Vagina (tissue), 2 donors: ENCODE measurements at regions not wholly inside any gene's neighbourhood (a gene's known extent, or its start where the extent isn't known, plus 50 kb on each side); places are given as distances from the start of the nearest gene placed in this dataset.
"Not testable (repeated sequence)": the region's sequence is repeated elsewhere in the genome, so short reads cannot be mapped to it uniquely, and the experiment has no call there.

Experiments used
- CTCF ChIP-seq, 3 experiments: fragments of 450-650 bp in 2 of 3; fragments of 200-600 bp in 1 of 3; sonication (generic) in 1 of 3; IDR thresholded peaks; one replicate each; pipeline ENCODE4 v1.5.1; 2017 to 2019; ENCODE audit warnings: antibody characterized with exemption in 3 of 3, mild to moderate bottlenecking in 2 of 3, moderate library complexity in 2 of 3
- POLR2A ChIP-seq, 2 donors: fragments of 450-650 bp; IDR thresholded peaks; one replicate each; pipeline ENCODE4 v1.6.1; 2017; ENCODE audit warnings: antibody characterized with exemption in 2 of 2, mild to moderate bottlenecking in 2 of 2, moderate library complexity in 2 of 2

- TF ChIP-seq POLR2A, CTCF (IDR thresholded peaks at IDR 0.05): not testable (repeated sequence)
Measured at GRCh38 chr12:60236416-60236815, 640.6 kb downstream of the SLC16A7 start.
